ENCODE measurements at regions not wholly inside any gene's neighbourhood (a gene's known extent, or its start where the extent isn't known, plus 50 kb on each side); places are given as distances from the start of the nearest gene placed in this dataset.

DNA sequence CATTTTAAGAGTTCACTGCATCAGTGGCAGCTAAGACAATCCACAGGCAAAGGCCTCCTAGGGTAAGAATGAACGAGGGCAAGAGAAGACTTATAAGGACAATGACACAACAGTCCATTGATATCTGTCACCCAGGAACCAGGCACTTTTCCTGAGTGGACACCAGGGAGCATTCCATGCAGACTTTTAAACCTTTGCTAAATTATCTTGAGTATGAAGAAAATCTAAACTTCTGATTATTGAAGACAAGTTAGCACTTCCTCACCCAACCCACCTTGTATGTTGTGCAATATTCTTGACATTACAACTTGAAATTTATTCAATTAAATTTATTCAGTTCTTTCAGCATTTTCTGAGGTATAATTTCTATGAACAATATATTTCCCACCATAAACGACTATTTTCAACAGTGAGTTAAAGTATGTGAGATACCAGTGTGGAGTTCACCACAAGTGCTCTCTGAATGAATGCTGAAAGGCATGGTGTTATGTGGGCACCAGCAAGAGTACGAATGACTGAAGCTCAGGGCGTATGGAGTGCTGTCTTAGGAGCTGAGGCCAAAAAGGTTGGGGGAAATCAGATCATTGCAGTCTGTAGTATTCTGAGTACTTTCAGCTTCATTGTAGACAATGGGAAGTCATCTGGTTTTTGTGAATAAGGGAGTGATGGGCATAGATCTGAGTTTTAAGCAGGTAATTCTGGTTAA lies 124.3 kb upstream of the LMNTD1 start:
- TF ChIP-seq, protein P1, sequence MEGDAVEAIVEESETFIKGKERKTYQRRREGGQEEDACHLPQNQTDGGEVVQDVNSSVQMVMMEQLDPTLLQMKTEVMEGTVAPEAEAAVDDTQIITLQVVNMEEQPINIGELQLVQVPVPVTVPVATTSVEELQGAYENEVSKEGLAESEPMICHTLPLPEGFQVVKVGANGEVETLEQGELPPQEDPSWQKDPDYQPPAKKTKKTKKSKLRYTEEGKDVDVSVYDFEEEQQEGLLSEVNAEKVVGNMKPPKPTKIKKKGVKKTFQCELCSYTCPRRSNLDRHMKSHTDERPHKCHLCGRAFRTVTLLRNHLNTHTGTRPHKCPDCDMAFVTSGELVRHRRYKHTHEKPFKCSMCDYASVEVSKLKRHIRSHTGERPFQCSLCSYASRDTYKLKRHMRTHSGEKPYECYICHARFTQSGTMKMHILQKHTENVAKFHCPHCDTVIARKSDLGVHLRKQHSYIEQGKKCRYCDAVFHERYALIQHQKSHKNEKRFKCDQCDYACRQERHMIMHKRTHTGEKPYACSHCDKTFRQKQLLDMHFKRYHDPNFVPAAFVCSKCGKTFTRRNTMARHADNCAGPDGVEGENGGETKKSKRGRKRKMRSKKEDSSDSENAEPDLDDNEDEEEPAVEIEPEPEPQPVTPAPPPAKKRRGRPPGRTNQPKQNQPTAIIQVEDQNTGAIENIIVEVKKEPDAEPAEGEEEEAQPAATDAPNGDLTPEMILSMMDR (IDR thresholded peaks at IDR 0.05) = no peak
- TF ChIP-seq EP300 (IDR thresholded peaks at IDR 0.05) (no peak), POLR2A (IDR thresholded peaks at IDR 0.05) (no peak), POLR2AphosphoS5 (IDR thresholded peaks at IDR 0.05) (no peak)
